C4-2B (cell line): ENCODE measurements at regions not wholly inside any gene's neighbourhood (a gene's known extent, or its start where the extent isn't known, plus 50 kb on each side); places are given as distances from the start of the nearest gene placed in this dataset.

Experiments used
- H3K27ac ChIP-seq: fragments of 450-650 bp; 2 replicates; pipeline ENCODE4 v1.5.1; 2017
- CTCF ChIP-seq: fragments of 450-650 bp; conservative IDR thresholded peaks from 2 replicates; pipeline ENCODE4 v1.5.1; 2017; ENCODE audit warnings: mild to moderate bottlenecking
- ZFX ChIP-seq: fragments of 450-650 bp; IDR thresholded peaks from 2 replicates; pipeline ENCODE4 v1.6.1; 2017

DNA sequence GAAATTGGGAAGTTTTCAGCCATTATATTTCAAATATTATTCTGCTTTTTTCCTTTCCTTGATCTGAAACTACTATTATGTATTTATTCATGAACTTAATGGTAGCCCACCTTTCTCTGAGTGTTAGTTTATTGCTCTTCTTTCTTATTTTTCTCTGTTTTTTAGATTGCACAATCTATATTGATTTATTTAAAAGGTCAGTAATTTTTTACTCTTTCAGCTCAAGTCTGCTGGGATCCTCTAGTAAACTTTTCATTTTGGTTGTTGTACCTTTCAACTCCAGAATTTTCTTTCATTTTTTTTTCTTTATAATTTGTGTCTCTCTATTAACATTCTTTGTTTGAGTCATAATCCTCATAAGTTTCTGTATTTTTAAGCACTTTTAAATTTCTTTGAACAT, 529.4 kb upstream of the POT1 start:
- TF ChIP-seq CTCF (no peak), ZFX (no peak)
- H3K27ac ChIP-seq: no peak overlapping the region

- no peak overlapping the region for H3K27ac ChIP-seq
- TF ChIP-seq ZFX (no peak), CTCF (no peak)
Observed at GRCh38 chr7:125450749-125451148, 521.1 kb upstream of the POT1 start.

DNA sequence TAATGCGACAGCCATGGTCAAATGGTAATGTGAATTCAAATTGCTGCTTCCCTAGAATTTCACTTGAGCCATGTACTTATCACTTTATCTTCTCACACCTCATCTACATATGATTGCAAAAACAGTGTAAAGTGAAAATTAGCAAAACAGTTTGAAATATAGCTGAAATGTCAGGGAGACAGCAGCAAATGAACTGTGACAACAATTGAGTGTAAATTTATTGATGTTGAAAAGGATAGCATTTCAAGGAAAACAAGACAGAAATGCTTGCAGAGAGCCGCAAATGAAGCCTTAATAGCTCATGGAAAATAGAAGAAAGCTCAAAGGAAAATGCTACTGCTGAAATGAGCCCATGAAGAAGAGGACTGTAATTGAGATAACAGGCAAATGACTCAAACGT, 516.2 kb upstream of the POT1 start:
- TF ChIP-seq ZFX (no peak), CTCF (no peak)
- H3K27ac ChIP-seq: no peak overlapping the region

DNA sequence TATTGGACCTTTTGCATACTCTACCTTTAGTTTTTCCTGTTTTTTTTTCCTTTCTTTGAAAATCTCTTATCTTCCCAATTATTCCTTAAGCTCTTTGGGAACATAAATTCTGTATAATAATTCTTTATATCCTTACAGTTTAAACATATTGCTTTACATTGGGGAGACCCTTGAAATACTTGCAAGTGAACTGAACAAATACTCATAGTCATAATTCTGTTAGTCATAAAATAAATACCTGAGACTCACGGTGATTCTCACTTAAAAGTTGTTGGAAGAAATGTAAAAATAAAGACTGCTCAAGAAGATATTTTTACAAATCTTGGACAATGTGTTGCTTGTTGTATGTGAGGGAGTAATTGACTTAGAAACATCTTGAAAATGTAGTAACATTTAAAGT, 515.2 kb upstream of the POT1 start:
- no peak overlapping the region for H3K27ac ChIP-seq
- no peak for TF ChIP-seq CTCF
- no peak for TF ChIP-seq ZFX

DNA sequence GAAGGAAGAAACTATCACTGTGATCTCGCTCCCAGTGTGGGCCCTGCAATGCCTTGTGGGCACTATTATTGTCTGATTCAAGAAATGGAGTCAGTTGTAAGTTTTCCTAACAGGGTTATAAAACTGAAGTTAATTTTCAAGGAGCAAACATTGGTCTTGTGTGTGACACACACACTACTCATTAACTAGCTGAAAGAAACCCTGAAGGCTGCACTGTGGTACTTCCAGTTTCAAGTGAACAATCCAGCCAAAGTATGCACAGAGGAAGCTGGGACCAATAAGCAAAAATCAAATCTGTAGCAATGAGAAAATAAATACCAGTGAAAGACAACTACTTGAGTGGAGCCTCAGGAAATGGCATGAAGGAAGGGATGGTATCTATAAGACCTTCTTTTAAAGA, 506.6 kb upstream of the POT1 start:
- TF ChIP-seq ZFX (no peak), CTCF (no peak)
- H3K27ac ChIP-seq: no peak overlapping the region

DNA sequence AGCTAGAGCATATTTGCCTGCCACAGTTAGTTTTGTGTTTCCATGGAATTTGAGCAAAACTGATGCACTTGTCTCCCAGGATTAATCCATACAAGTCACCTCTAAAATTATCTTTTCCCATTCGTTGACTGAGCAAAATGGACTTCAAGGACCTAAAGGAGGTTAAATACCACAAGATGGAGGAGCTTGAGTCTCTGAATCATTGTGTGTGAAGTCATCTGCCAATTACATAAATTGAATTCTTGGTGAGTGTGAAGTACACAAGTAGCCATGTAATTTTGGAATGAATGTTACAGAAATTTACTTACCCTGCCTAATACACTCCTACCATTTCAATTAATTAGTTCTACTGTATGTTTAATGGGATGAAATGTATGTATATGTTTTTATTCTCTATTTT, 501.7 kb upstream of the POT1 start:
- H3K27ac ChIP-seq: no peak overlapping the region
- TF ChIP-seq ZFX (no peak), CTCF (no peak)

DNA sequence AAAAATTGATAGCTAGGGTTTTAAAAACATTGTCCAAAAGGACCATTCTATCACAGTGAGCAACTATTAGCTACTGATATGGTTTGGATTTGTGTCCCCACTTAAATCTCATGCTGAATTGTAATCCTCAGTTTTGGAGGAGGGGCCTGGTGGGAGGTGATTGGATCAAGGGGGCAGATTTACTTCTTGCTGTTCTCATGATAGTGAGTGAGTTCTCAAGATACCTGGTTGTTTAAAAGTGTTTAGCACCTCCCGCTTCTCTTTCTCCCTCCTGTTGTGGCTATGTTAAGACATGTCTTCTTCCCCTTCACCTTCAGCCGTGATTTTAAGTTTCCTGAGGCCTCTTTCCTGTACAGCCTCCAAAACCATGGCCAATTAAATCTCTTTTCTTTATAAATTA, 500.4 kb upstream of the POT1 start:
- TF ChIP-seq CTCF: no peak
- TF ChIP-seq ZFX: no peak
- H3K27ac ChIP-seq: no peak overlapping the region
